SK-N-SH (cell line): ENCODE measurements at regions not wholly inside any gene's neighbourhood (a gene's known extent, or its start where the extent isn't known, plus 50 kb on each side); places are given as distances from the start of the nearest gene placed in this dataset.
A peak's percentile ranks its signal among the peaks of the same experiment; 100 is the strongest.
"Not testable (repeated sequence)": the region's sequence is repeated elsewhere in the genome, so short reads cannot be mapped to it uniquely, and the experiment has no call there.

Experiments used
- CTCF ChIA-PET: fragments of 300-600, 350-600 bp; formaldehyde crosslinking; extraction: SDS; loops from one replicate; lab custom pipeline; 2021; lab: Yijun Ruan, JAX
- POLR2A ChIA-PET: fragments of 350-600 bp; sonication (Branson Sonifier 250); formaldehyde crosslinking; extraction: SDS; loops from one replicate; lab custom pipeline; 2020; ENCODE audit warnings: antibody characterized with exemption, inconsistent platforms; lab: Yijun Ruan, JAX
- DNase-seq: peaks from one replicate; pipeline ENCODE4 v3.0.0; 2012
- H2AFZ ChIP-seq: fragments of 200-600 bp; sonication (generic); 2 replicates; pipeline ENCODE4 v1.8.1; 2016; ENCODE audit warnings: antibody characterized with exemption, mild to moderate bottlenecking, low read depth
- H3F3A ChIP-seq: fragments of 200-600 bp; sonication (generic); replicated peaks from 2 replicates; pipeline ENCODE3; 2016; ENCODE audit warnings: antibody characterized with exemption, mild to moderate bottlenecking; ENCODE audit not compliant: insufficient read depth
- H3K27ac ChIP-seq, 2 experiments: fragments of 200-500 bp in 1 of 2; fragments of 200-600 bp in 1 of 2; sonication (Bioruptor generic) in 1 of 2; sonication (generic), shearing (Covaris generic) in 1 of 2; 2 replicates each; pipeline versions ENCODE4 v1.5.1 to v1.6.1; 2014 to 2016; ENCODE audit warnings: low read depth in 2 of 2, inconsistent platforms in 1 of 2, low read length in 1 of 2, mild to moderate bottlenecking in 1 of 2, mixed read lengths in 1 of 2
- H3K27me3 ChIP-seq: fragments of 200-600 bp; sonication (generic), shearing (Covaris generic); 2 replicates; pipeline ENCODE4 v1.6.1; 2016; ENCODE audit warnings: mixed run types; ENCODE audit not compliant: insufficient read depth
- H3K36me3 ChIP-seq, 2 experiments: fragments of 200-500 bp in 1 of 2; fragments of 200-600 bp in 1 of 2; sonication (Bioruptor generic) in 1 of 2; sonication (generic) in 1 of 2; replicated peaks in 1 of 2; 2 replicates each; pipeline versions ENCODE3 to v1.5.1; 2014 to 2016; ENCODE audit warnings: low read length in 1 of 2, mild to moderate bottlenecking in 1 of 2; ENCODE audit not compliant: insufficient read depth in 2 of 2, control insufficient read depth in 1 of 2
- H3K4me1 ChIP-seq, 2 experiments: fragments of 200-500 bp in 1 of 2; fragments of 200-600 bp in 1 of 2; sonication (Bioruptor generic) in 1 of 2; sonication (generic), shearing (Covaris generic) in 1 of 2; 2 replicates each; pipeline versions ENCODE4 v1.5.1 to v1.6.1; 2014 to 2016; ENCODE audit warnings: low read depth in 1 of 2, low read length in 1 of 2, mixed run types in 1 of 2; ENCODE audit not compliant: insufficient read depth in 2 of 2, control insufficient read depth in 1 of 2
- H3K4me2 ChIP-seq: fragments of 200-600 bp; sonication (generic), shearing (Covaris generic); 2 replicates; pipeline ENCODE4 v1.6.1; 2017; ENCODE audit warnings: mixed run types
- H3K4me3 ChIP-seq, 2 experiments: fragments of 200-500 bp in 1 of 2; fragments of 200-600 bp in 1 of 2; sonication (Bioruptor generic) in 1 of 2; sonication (generic), shearing (Covaris generic) in 1 of 2; 2 replicates each; pipeline versions ENCODE4 v1.5.1 to v1.8.1; 2014 to 2016; ENCODE audit warnings: low read depth in 2 of 2, inconsistent platforms in 1 of 2, low read length in 1 of 2, mild to moderate bottlenecking in 1 of 2, mixed read lengths in 1 of 2, moderate library complexity in 1 of 2
- H3K79me2 ChIP-seq: fragments of 200-600 bp; sonication (generic); 2 replicates; pipeline ENCODE4 v1.8.1; 2017; ENCODE audit warnings: mild to moderate bottlenecking; ENCODE audit not compliant: insufficient read depth
- H3K9ac ChIP-seq: fragments of 200-600 bp; sonication (generic); 2 replicates; pipeline ENCODE4 v1.6.1; 2017; ENCODE audit warnings: mixed run types
- H3K9me2 ChIP-seq: fragments of 200-600 bp; sonication (generic); 2 replicates; pipeline ENCODE4 v1.6.1; 2017; ENCODE audit warnings: mixed run types
- H3K9me3 ChIP-seq: fragments of 200-600 bp; sonication (generic); 2 replicates; pipeline ENCODE4 v1.6.1; 2017; ENCODE audit warnings: mixed run types, mild to moderate bottlenecking, moderate library complexity
- H4K20me1 ChIP-seq: fragments of 200-600 bp; sonication (generic); 2 replicates; pipeline ENCODE4 v1.6.1; 2017; ENCODE audit warnings: mild to moderate bottlenecking, mixed run types; ENCODE audit not compliant: insufficient read depth
- CTCF ChIP-seq: fragments of 200-600 bp; sonication (generic); IDR thresholded peaks from 2 replicates; pipeline ENCODE4 v1.6.1; 2017; ENCODE audit warnings: antibody characterized with exemption, mild to moderate bottlenecking, moderate library complexity
- FOXM1 ChIP-seq: IDR thresholded peaks from 2 replicates; pipeline ENCODE4 v1.4.0; 2012; ENCODE audit warnings: low read depth, mild to moderate bottlenecking
- GATA2 ChIP-seq: sonication (generic); formaldehyde crosslinking; IDR thresholded peaks from 2 replicates; pipeline ENCODE4 v1.5.0; 2020; ENCODE audit warnings: mild to moderate bottlenecking, missing genetic modification reagents
- IRF3 ChIP-seq: fragments of 150-350 bp; IDR thresholded peaks from 2 replicates; pipeline ENCODE4 v1.6.1; 2016; ENCODE audit warnings: mild to moderate bottlenecking, low read depth, low read length
- MEF2A ChIP-seq: IDR thresholded peaks from 2 replicates; pipeline ENCODE4 v1.4.0; 2012; ENCODE audit warnings: low read depth, borderline replicate concordance
- NFIC ChIP-seq: IDR thresholded peaks from 2 replicates; pipeline ENCODE4 v1.4.0; 2012; ENCODE audit warnings: borderline replicate concordance
- PBX3 ChIP-seq: IDR thresholded peaks from 2 replicates; pipeline ENCODE4; 2012
- RAD21 ChIP-seq: IDR thresholded peaks from 2 replicates; pipeline ENCODE4 v1.6.1; 2012; ENCODE audit warnings: mild to moderate bottlenecking, low read length
- RCOR1 ChIP-seq: fragments of 150-350 bp; IDR thresholded peaks from 2 replicates; pipeline ENCODE4 v1.6.1; 2017; ENCODE audit warnings: antibody characterized with exemption, low read length
- RXRA ChIP-seq: IDR thresholded peaks from 2 replicates; pipeline ENCODE4 v1.4.0; 2012; ENCODE audit warnings: low read depth, mild to moderate bottlenecking, borderline replicate concordance
- TAF1 ChIP-seq: IDR thresholded peaks from 2 replicates; pipeline ENCODE4 v1.6.1; 2012; ENCODE audit warnings: low read depth, mild to moderate bottlenecking, low read length, moderate library complexity, borderline replicate concordance
- TCF12 ChIP-seq: IDR thresholded peaks from 2 replicates; pipeline ENCODE4 v1.4.0; 2012
- USF2 ChIP-seq: fragments of 150-350 bp; IDR thresholded peaks from 2 replicates; pipeline ENCODE4 v1.6.1; 2017; ENCODE audit warnings: antibody characterized with exemption, low read length, low read depth, borderline replicate concordance
- WGBS: methylation state at CpG from one replicate; pipeline ENCODE4 v1.1.6; 2017; ENCODE audit warnings: low lambda C conversion rate; 5-methylcytosine and 5-hydroxymethylcytosine counted together

- TF ChIP-seq USF2 (no peak), MEF2A (no peak; the same call in 1 of the 2 replicates), CTCF (no peak), GATA2 (no peak), NFIC (peak; percentile 89), RAD21 (no peak)
Observed at GRCh38 chr2:8144785-8145184, 537.1 kb upstream of the ID2 start (continued).

- 91% methylated on average over 2 of the region's 2 CpGs for WGBS
- H3K79me2 ChIP-seq, result not testable (repeated sequence)
- peak overlapping the region; percentile 30; the same call in 1 of the 2 replicates for H3K4me2 ChIP-seq
Observed at GRCh38 chr2:8145375-8145774, 536.5 kb upstream of the ID2 start.

GRCh38 chr2:8146132-8147005 lies 535.5 kb upstream of the ID2 start:
- peaks cover 10% of the 10 kb centered on the region for H3F3A ChIP-seq
- no peaks in the 10 kb centered on the region for H3K36me3 ChIP-seq
- ChIA-PET POLR2A (no interaction called here), CTCF (interaction anchor here (0.8 to 1.2 kb wide), 3 partner anchors 14 to 46 kb away, joined by 3 to 4 read pairs (median 3); no protein-coding TSS in a partner anchor)
- no peak overlapping the region for H3K4me3 ChIP-seq
- WGBS, result 90% methylated on average over 5 of the region's 5 CpGs
- TF ChIP-seq IRF3, result no peak
- no peak for TF ChIP-seq MEF2A
- TF ChIP-seq FOXM1, result no peak
- TF ChIP-seq PBX3, result no peak
- no peak for TF ChIP-seq RXRA
- TF ChIP-seq TAF1, result no peak
- no peak for TF ChIP-seq RCOR1
- TF ChIP-seq TCF12, result peak; percentile 44
- DNase-seq, result no peak
- no peak overlapping the region for H3K27ac ChIP-seq
- H3K9me3 ChIP-seq, result no peaks in the 10 kb centered on the region
- H3K79me2 ChIP-seq, result no peaks in the 10 kb centered on the region
- no peak overlapping the region for H2AFZ ChIP-seq
- H4K20me1 ChIP-seq, result no peaks in the 10 kb centered on the region
- H3K9me2 ChIP-seq, result no peaks in the 10 kb centered on the region
- no peaks in the 10 kb centered on the region for H3K27me3 ChIP-seq
- no peak overlapping the region for H3K4me2 ChIP-seq
- no peak overlapping the region for H3K9ac ChIP-seq
- H3K4me1 ChIP-seq, result peaks cover 12 to 37% of the 10 kb centered on the region in 2 experiments; a peak in 2 of 4 replicates

More at GRCh38 chr2:8145375-8145774, 536.5 kb upstream of the ID2 start:
- H2AFZ ChIP-seq, H3K9me2 ChIP-seq, H3K9me3 ChIP-seq, POLR2A ChIA-PET, DNase-seq, H4K20me1 ChIP-seq, H3K27me3 ChIP-seq, H3K9ac ChIP-seq, H3K36me3 ChIP-seq, H3K4me3 ChIP-seq: not testable (repeated sequence)
- CTCF ChIA-PET, result interaction anchor here (0.8 to 1.2 kb wide), 3 partner anchors 13 to 45 kb away, joined by 3 to 4 read pairs (median 3); no protein-coding TSS in a partner anchor
- Histone ChIP-seq H3F3A (peaks cover 10% of the 10 kb centered on the region), H3K27ac (peak overlapping the region in 1 of 2 experiments; percentile 61; a peak in 2 of 4 replicates), H3K4me1 (peaks cover 12 to 35% of the 10 kb centered on the region in 2 experiments; a peak in 2 of 4 replicates)
